DOHH2 (cell line): ENCODE measurements at regions not wholly inside any gene's neighbourhood (a gene's known extent, or its start where the extent isn't known, plus 50 kb on each side); places are given as distances from the start of the nearest gene placed in this dataset.

Experiments
- CTCF ChIP-seq: fragments of 200-600 bp; sonication (generic); IDR thresholded peaks from one replicate; pipeline ENCODE4 v1.5.1; 2014; ENCODE audit warnings: antibody characterized with exemption, mild to moderate bottlenecking, low read depth, low read length; ENCODE audit not compliant: poor library complexity, severe bottlenecking
- EZH2phosphoT487 ChIP-seq: fragments of 200-600 bp; sonication (generic); IDR thresholded peaks from 2 replicates; pipeline ENCODE4 v1.6.1; 2017; ENCODE audit warnings: borderline replicate concordance, mild to moderate bottlenecking, antibody characterized with exemption, low read length, moderate library complexity, mixed read lengths

GRCh38 chrX:99469439-99469838, 940.6 kb downstream of the PCDH19 start:
- TF ChIP-seq CTCF: no peak
- no peak for TF ChIP-seq EZH2phosphoT487
